ENCODE measurements at regions not wholly inside any gene's neighbourhood (a gene's known extent, or its start where the extent isn't known, plus 50 kb on each side); places are given as distances from the start of the nearest gene placed in this dataset.

- H3K9me3 ChIP-seq, result no peaks in the 10 kb centered on the region
- H3K4me3 ChIP-seq (ENCODE audit: low read depth, low read length), result no peak overlapping the region
- CTCF ChIA-PET, result no interaction called here
- Mint-ChIP-seq H3K4me1 (ENCODE audit: low read depth, unreplicated experiment) (no peaks in the 10 kb centered on the region), H3K36me3 (ENCODE audit: insufficient read depth, unreplicated experiment) (no peaks in the 10 kb centered on the region), H3K27ac (ENCODE audit: unreplicated experiment) (no peak overlapping the region), H3K4me3 (ENCODE audit: unreplicated experiment) (no peak overlapping the region), H3K9me3 (ENCODE audit: unreplicated experiment) (no peaks in the 10 kb centered on the region), H3K27me3 (ENCODE audit: insufficient read depth, unreplicated experiment) (no peaks in the 10 kb centered on the region)
- POLR2A ChIA-PET, result no interaction called here
- H3K36me3 ChIP-seq (ENCODE audit: control insufficient read depth, insufficient read depth, low read length), result no peaks in the 10 kb centered on the region
- DNase-seq, result no peak
- intact Hi-C loops (cut with micrococcal nuclease; ENCODE audit: unreplicated experiment), result no loop called here
- no TSS peak for BruUV-seq (replicated peaks)
- TF ChIP-seq CTCF (IDR thresholded peaks at IDR 0.05; ENCODE audit: insufficient read depth in 1 of 2, low read depth in 1 of 2, low read length in 1 of 2, severe bottlenecking in 1 of 2, unreplicated experiment in 1 of 2), result no peak
- H3K27me3 ChIP-seq (replicated peaks; ENCODE audit: control insufficient read depth, insufficient read depth, low read length), result no peaks in the 10 kb centered on the region
- H3K4me1 ChIP-seq, result no peaks in the 10 kb centered on the region
Measured at GRCh38 chr9:74122661-74123060, 374.5 kb upstream of the RORB start.

GRCh38 chr9:74125941-74126340 lies 371.2 kb upstream of the RORB start:
- Histone ChIP-seq H3K4me3 (ENCODE audit: low read depth, low read length) (no peak overlapping the region), H3K27me3 (replicated peaks; ENCODE audit: control insufficient read depth, insufficient read depth, low read length) (no peaks in the 10 kb centered on the region), H3K9me3 (no peaks in the 10 kb centered on the region), H3K4me1 (no peaks in the 10 kb centered on the region), H3K36me3 (ENCODE audit: control insufficient read depth, insufficient read depth, low read length) (no peaks in the 10 kb centered on the region)
- Mint-ChIP-seq H3K4me1 (ENCODE audit: low read depth, unreplicated experiment) (no peaks in the 10 kb centered on the region), H3K9me3 (ENCODE audit: unreplicated experiment) (no peaks in the 10 kb centered on the region), H3K4me3 (ENCODE audit: unreplicated experiment) (no peak overlapping the region), H3K27ac (ENCODE audit: unreplicated experiment) (no peak overlapping the region), H3K27me3 (ENCODE audit: insufficient read depth, unreplicated experiment) (no peaks in the 10 kb centered on the region), H3K36me3 (ENCODE audit: insufficient read depth, unreplicated experiment) (no peaks in the 10 kb centered on the region)
- ChIA-PET POLR2A (no interaction called here), CTCF (no interaction called here)
- intact Hi-C loops (cut with micrococcal nuclease; ENCODE audit: unreplicated experiment), result no loop called here
- no peak for TF ChIP-seq CTCF (IDR thresholded peaks at IDR 0.05; ENCODE audit: insufficient read depth in 1 of 2, low read depth in 1 of 2, low read length in 1 of 2, severe bottlenecking in 1 of 2, unreplicated experiment in 1 of 2)
- no peak for DNase-seq
- no TSS peak for BruUV-seq (replicated peaks)

GRCh38 chr9:74132986-74133385 lies 364.1 kb upstream of the RORB start:
- Mint-ChIP-seq H3K4me3 (ENCODE audit: unreplicated experiment) (no peak overlapping the region), H3K36me3 (ENCODE audit: insufficient read depth, unreplicated experiment) (no peaks in the 10 kb centered on the region), H3K9me3 (ENCODE audit: unreplicated experiment) (no peaks in the 10 kb centered on the region), H3K27ac (ENCODE audit: unreplicated experiment) (no peak overlapping the region), H3K4me1 (ENCODE audit: low read depth, unreplicated experiment) (no peaks in the 10 kb centered on the region), H3K27me3 (ENCODE audit: insufficient read depth, unreplicated experiment) (no peaks in the 10 kb centered on the region)
- ChIA-PET POLR2A (no interaction called here), CTCF (interaction anchor here (1.3 kb wide), 1 partner anchor 217 kb away, joined by 3 read pairs; no protein-coding TSS in a partner anchor)
- Histone ChIP-seq H3K27me3 (replicated peaks; ENCODE audit: control insufficient read depth, insufficient read depth, low read length) (no peaks in the 10 kb centered on the region), H3K4me1 (no peaks in the 10 kb centered on the region), H3K4me3 (ENCODE audit: low read depth, low read length) (no peak overlapping the region), H3K36me3 (ENCODE audit: control insufficient read depth, insufficient read depth, low read length) (no peaks in the 10 kb centered on the region), H3K9me3 (no peaks in the 10 kb centered on the region)
- DNase-seq, result no peak
- no peak for TF ChIP-seq CTCF (IDR thresholded peaks at IDR 0.05; ENCODE audit: insufficient read depth in 1 of 2, low read depth in 1 of 2, low read length in 1 of 2, severe bottlenecking in 1 of 2, unreplicated experiment in 1 of 2)
- intact Hi-C loops (cut with micrococcal nuclease; ENCODE audit: unreplicated experiment), result no loop called here
- BruUV-seq (replicated peaks), result no TSS peak

All from Caco-2 (cell line).